Ascending aorta (tissue), 2 donors: ENCODE measurements at regions not wholly inside any gene's neighbourhood (a gene's known extent, or its start where the extent isn't known, plus 50 kb on each side); places are given as distances from the start of the nearest gene placed in this dataset.

ENCODE experiments used
- DNase-seq, 2 donors: peaks; one replicate each; pipeline ENCODE4 v3.0.0-alpha.2; 2019; ENCODE audit warnings: low spot score in 2 of 2
- H3K27ac ChIP-seq, 2 donors: fragments of 200-600 bp; sonication (generic); one replicate each; pipeline ENCODE4 v1.5.1; 2016 to 2017; ENCODE audit warnings: mild to moderate bottlenecking in 1 of 2
- H3K27me3 ChIP-seq: fragments of 200-600 bp; sonication (generic); one replicate; pipeline ENCODE4 v1.5.1; 2017
- H3K36me3 ChIP-seq, 2 donors: fragments of 200-600 bp; sonication (generic); one replicate each; pipeline ENCODE4 v1.5.1; 2016
- H3K4me1 ChIP-seq, 2 donors: fragments of 200-600 bp; sonication (generic); one replicate each; pipeline ENCODE4 v1.5.1; 2016 to 2017; ENCODE audit warnings: mild to moderate bottlenecking in 1 of 2
- H3K4me3 ChIP-seq, 2 donors: fragments of 200-600 bp; sonication (generic); one replicate each; pipeline ENCODE4 v1.5.1; 2016 to 2017; ENCODE audit warnings: mild to moderate bottlenecking in 1 of 2
- H3K9me3 ChIP-seq, 2 donors: fragments of 200-600 bp; sonication (generic); one replicate each; pipeline ENCODE4 v1.5.1; 2016
- CTCF ChIP-seq, 3 experiments: fragments of 200-600 bp in 2 of 3; fragments of 450-650 bp in 1 of 3; sonication (generic) in 2 of 3; IDR thresholded peaks; one replicate each; pipeline ENCODE4 v1.5.1; 2016 to 2019; ENCODE audit warnings: antibody characterized with exemption in 3 of 3, mild to moderate bottlenecking in 1 of 3, moderate library complexity in 1 of 3
- intact Hi-C: fragments of 100-400 bp; cut with DNase I; formaldehyde crosslinking; loops from one replicate; pipeline ENCODE4 v1.15.1; 2023

GRCh38 chr3:31157893-31158620 lies 263.6 kb upstream of the GADL1 start:
- no peak for TF ChIP-seq CTCF (IDR thresholded peaks at IDR 0.05)
- Histone ChIP-seq H3K27me3 (no peaks in the 10 kb centered on the region), H3K4me3 (no peak overlapping the region), H3K4me1 (no peaks in the 10 kb centered on the region), H3K36me3 (no peaks in the 10 kb centered on the region), H3K27ac (no peak overlapping the region), H3K9me3 (no peaks in the 10 kb centered on the region)
- intact Hi-C loops: no loop called here
- no peak for DNase-seq

- H3K9me3 ChIP-seq: no peaks in the 10 kb centered on the region
- H3K27ac ChIP-seq: no peak overlapping the region
- H3K27me3 ChIP-seq: no peaks in the 10 kb centered on the region
- H3K36me3 ChIP-seq: no peaks in the 10 kb centered on the region
- intact Hi-C loops: no loop called here
- no peak overlapping the region for H3K4me3 ChIP-seq
- DNase-seq: no peak
- no peak for TF ChIP-seq CTCF (IDR thresholded peaks at IDR 0.05)
- no peaks in the 10 kb centered on the region for H3K4me1 ChIP-seq
Observed at GRCh38 chr3:31159331-31160039, 265.0 kb upstream of the GADL1 start.

GRCh38 chr3:31161889-31162288 lies 267.4 kb upstream of the GADL1 start:
- H3K27me3 ChIP-seq: no peaks in the 10 kb centered on the region
- intact Hi-C loops: no loop called here
- H3K27ac ChIP-seq: no peak overlapping the region
- no peaks in the 10 kb centered on the region for H3K9me3 ChIP-seq
- no peak for TF ChIP-seq CTCF (IDR thresholded peaks at IDR 0.05)
- H3K36me3 ChIP-seq: no peaks in the 10 kb centered on the region
- no peak overlapping the region for H3K4me3 ChIP-seq
- no peak for DNase-seq
- H3K4me1 ChIP-seq: peaks cover 0 to 12% of the 10 kb centered on the region in 2 donors

GRCh38 chr3:31164381-31164780 lies 269.9 kb upstream of the GADL1 start:
- no peaks in the 10 kb centered on the region for H3K9me3 ChIP-seq
- no peak for DNase-seq
- no peaks in the 10 kb centered on the region for H3K36me3 ChIP-seq
- intact Hi-C loops: no loop called here
- no peak overlapping the region for H3K27ac ChIP-seq
- no peak for TF ChIP-seq CTCF (IDR thresholded peaks at IDR 0.05)
- peaks cover 0 to 15% of the 10 kb centered on the region in 2 donors for H3K4me1 ChIP-seq
- no peak overlapping the region for H3K4me3 ChIP-seq
- H3K27me3 ChIP-seq: no peaks in the 10 kb centered on the region

GRCh38 chr3:31165399-31165860 lies 271.0 kb upstream of the GADL1 start:
- peak overlapping the region in 1 of 2 donors; percentile 43 for H3K4me3 ChIP-seq
- H3K4me1 ChIP-seq: peaks cover 0 to 15% of the 10 kb centered on the region in 2 donors
- no peaks in the 10 kb centered on the region for H3K27me3 ChIP-seq
- TF ChIP-seq CTCF (IDR thresholded peaks at IDR 0.05): no peak
- intact Hi-C loops: loop anchor here (5.0 kb wide), 1 partner anchor 367 kb away; the partner anchor contains the start of gene STT3B
- no peaks in the 10 kb centered on the region for H3K36me3 ChIP-seq
- H3K27ac ChIP-seq: peak overlapping the region; percentile 53 to 66
- H3K9me3 ChIP-seq: no peaks in the 10 kb centered on the region
- DNase-seq: no peak
